ENCODE measurements at regions not wholly inside any gene's neighbourhood (a gene's known extent, or its start where the extent isn't known, plus 50 kb on each side); places are given as distances from the start of the nearest gene placed in this dataset.

- Histone ChIP-seq H2BK15ac (ENCODE audit: low read depth, poor library complexity, severe bottlenecking) (no peak overlapping the region), H3K36me3 (ENCODE audit: control insufficient read depth in 1 of 2, insufficient read depth in 2 of 2, low read depth in 1 of 2, low read length in 2 of 2) (no peaks in the 10 kb centered on the region), H3K18ac (ENCODE audit: low read depth in 1 of 2, low read length in 2 of 2) (no peak overlapping the region), H3K14ac (ENCODE audit: low read length in 2 of 2) (no peak overlapping the region), H2BK12ac (ENCODE audit: low read length in 2 of 2) (no peak overlapping the region), H3K9ac (ENCODE audit: low read length) (no peak overlapping the region), H4K8ac (ENCODE audit: low read length) (no peak overlapping the region), H3K23ac (ENCODE audit: low read length in 2 of 2) (no peak overlapping the region), H3K79me1 (replicated peaks; ENCODE audit: low read length, poor library complexity, severe bottlenecking) (no peaks in the 10 kb centered on the region), H2AFZ (ENCODE audit: low read depth, low read length) (no peak overlapping the region), H2BK120ac (ENCODE audit: low read depth, low read length) (no peak overlapping the region), H3K9me3 (ENCODE audit: control insufficient read depth, low read length) (no peaks in the 10 kb centered on the region), H2BK5ac (ENCODE audit: low read depth, low read length, poor library complexity, severe bottlenecking) (no peak overlapping the region), H3K27me3 (ENCODE audit: control insufficient read depth in 1 of 2, insufficient read depth in 1 of 2, low read length in 2 of 2) (peaks cover 0 to 2% of the 10 kb centered on the region in 2 experiments), H2AK5ac (ENCODE audit: low read length, severe bottlenecking) (no peak overlapping the region), H3K4me2 (ENCODE audit: low read length, poor library complexity, severe bottlenecking) (no peak overlapping the region), H3K27ac (ENCODE audit: low read length, poor library complexity, severe bottlenecking) (no peak overlapping the region), H3K4me3 (ENCODE audit: insufficient read depth in 1 of 2, low read depth in 1 of 2, low read length in 2 of 2) (no peak overlapping the region), H3K4ac (ENCODE audit: low read depth in 1 of 2, low read length in 2 of 2) (no peak overlapping the region), H4K91ac (ENCODE audit: low read length) (no peak overlapping the region), H3K4me1 (ENCODE audit: control insufficient read depth, insufficient read depth, low read depth, low read length) (no peaks in the 10 kb centered on the region)
- WGBS = 60% methylated on average over 2 of the region's 2 CpGs
- DNase-seq = no peak
Observed at GRCh38 chr2:209340522-209340921, 83.3 kb upstream of the MAP2 start.

- no peak overlapping the region for H2AK5ac ChIP-seq (ENCODE audit: low read length, severe bottlenecking)
- no peak overlapping the region for H2AFZ ChIP-seq (ENCODE audit: low read depth, low read length)
- no peak overlapping the region for H3K27ac ChIP-seq (ENCODE audit: low read length, poor library complexity, severe bottlenecking)
- no peaks in the 10 kb centered on the region for H3K79me1 ChIP-seq (replicated peaks; ENCODE audit: low read length, poor library complexity, severe bottlenecking)
- H3K14ac ChIP-seq (ENCODE audit: low read length in 2 of 2) = no peak overlapping the region
- no peak overlapping the region for H3K18ac ChIP-seq (ENCODE audit: low read depth in 1 of 2, low read length in 2 of 2)
- H2BK5ac ChIP-seq (ENCODE audit: low read depth, low read length, poor library complexity, severe bottlenecking) = no peak overlapping the region
- no peak overlapping the region for H2BK12ac ChIP-seq (ENCODE audit: low read length in 2 of 2)
- no peak overlapping the region for H4K8ac ChIP-seq (ENCODE audit: low read length)
- H3K9me3 ChIP-seq (ENCODE audit: control insufficient read depth, low read length) = no peaks in the 10 kb centered on the region
- no peaks in the 10 kb centered on the region for H3K36me3 ChIP-seq (ENCODE audit: control insufficient read depth in 1 of 2, insufficient read depth in 2 of 2, low read depth in 1 of 2, low read length in 2 of 2)
- H3K4me2 ChIP-seq (ENCODE audit: low read length, poor library complexity, severe bottlenecking) = no peak overlapping the region
- H3K4ac ChIP-seq (ENCODE audit: low read depth in 1 of 2, low read length in 2 of 2) = no peak overlapping the region
- DNase-seq = no peak
- no peak overlapping the region for H3K9ac ChIP-seq (ENCODE audit: low read length)
- H3K4me1 ChIP-seq (ENCODE audit: control insufficient read depth, insufficient read depth, low read depth, low read length) = no peaks in the 10 kb centered on the region
- WGBS = 83% methylated on average over 2 of the region's 3 CpGs
- no peak overlapping the region for H4K91ac ChIP-seq (ENCODE audit: low read length)
- H3K27me3 ChIP-seq (ENCODE audit: control insufficient read depth in 1 of 2, insufficient read depth in 1 of 2, low read length in 2 of 2) = peaks cover 0 to 2% of the 10 kb centered on the region in 2 experiments
- no peak overlapping the region for H3K23ac ChIP-seq (ENCODE audit: low read length in 2 of 2)
- H3K4me3 ChIP-seq (ENCODE audit: insufficient read depth in 1 of 2, low read depth in 1 of 2, low read length in 2 of 2) = no peak overlapping the region
- H2BK120ac ChIP-seq (ENCODE audit: low read depth, low read length) = no peak overlapping the region
- H2BK15ac ChIP-seq (ENCODE audit: low read depth, poor library complexity, severe bottlenecking) = no peak overlapping the region
Observed at GRCh38 chr2:209344349-209344748, 79.5 kb upstream of the MAP2 start.

GRCh38 chr2:209348433-209348832 is 75.4 kb upstream of the MAP2 start:
- Histone ChIP-seq H2BK12ac (ENCODE audit: low read length in 2 of 2) (no peak overlapping the region), H3K9ac (ENCODE audit: low read length) (no peak overlapping the region), H2BK15ac (ENCODE audit: low read depth, poor library complexity, severe bottlenecking) (no peak overlapping the region), H3K14ac (ENCODE audit: low read length in 2 of 2) (no peak overlapping the region), H3K36me3 (ENCODE audit: control insufficient read depth in 1 of 2, insufficient read depth in 2 of 2, low read depth in 1 of 2, low read length in 2 of 2) (no peaks in the 10 kb centered on the region), H4K91ac (ENCODE audit: low read length) (no peak overlapping the region), H3K23ac (ENCODE audit: low read length in 2 of 2) (no peak overlapping the region), H3K27ac (ENCODE audit: low read length, poor library complexity, severe bottlenecking) (no peak overlapping the region), H2AK5ac (ENCODE audit: low read length, severe bottlenecking) (no peak overlapping the region), H2BK120ac (ENCODE audit: low read depth, low read length) (no peak overlapping the region), H3K27me3 (ENCODE audit: control insufficient read depth in 1 of 2, insufficient read depth in 1 of 2, low read length in 2 of 2) (no peaks in the 10 kb centered on the region), H3K4me2 (ENCODE audit: low read length, poor library complexity, severe bottlenecking) (no peak overlapping the region), H2AFZ (ENCODE audit: low read depth, low read length) (no peak overlapping the region), H3K18ac (ENCODE audit: low read depth in 1 of 2, low read length in 2 of 2) (no peak overlapping the region), H2BK5ac (ENCODE audit: low read depth, low read length, poor library complexity, severe bottlenecking) (no peak overlapping the region), H3K79me1 (replicated peaks; ENCODE audit: low read length, poor library complexity, severe bottlenecking) (no peaks in the 10 kb centered on the region), H3K4me1 (ENCODE audit: control insufficient read depth, insufficient read depth, low read depth, low read length) (no peaks in the 10 kb centered on the region), H3K4ac (ENCODE audit: low read depth in 1 of 2, low read length in 2 of 2) (no peak overlapping the region), H4K8ac (ENCODE audit: low read length) (no peak overlapping the region), H3K9me3 (ENCODE audit: control insufficient read depth, low read length) (no peaks in the 10 kb centered on the region), H3K4me3 (ENCODE audit: insufficient read depth in 1 of 2, low read depth in 1 of 2, low read length in 2 of 2) (no peak overlapping the region)
- WGBS = 64% methylated on average over 4 of the region's 6 CpGs
- no peak for DNase-seq

GRCh38 chr2:209351636-209352035 is 72.2 kb upstream of the MAP2 start:
- Histone ChIP-seq H2AFZ (ENCODE audit: low read depth, low read length) (no peak overlapping the region), H3K4ac (ENCODE audit: low read depth in 1 of 2, low read length in 2 of 2) (no peak overlapping the region), H2BK5ac (ENCODE audit: low read depth, low read length, poor library complexity, severe bottlenecking) (no peak overlapping the region), H2AK5ac (ENCODE audit: low read length, severe bottlenecking) (no peak overlapping the region), H4K91ac (ENCODE audit: low read length) (no peak overlapping the region), H2BK15ac (ENCODE audit: low read depth, poor library complexity, severe bottlenecking) (no peak overlapping the region), H2BK120ac (ENCODE audit: low read depth, low read length) (no peak overlapping the region), H3K18ac (ENCODE audit: low read depth in 1 of 2, low read length in 2 of 2) (no peak overlapping the region), H3K79me1 (replicated peaks; ENCODE audit: low read length, poor library complexity, severe bottlenecking) (no peaks in the 10 kb centered on the region), H3K36me3 (ENCODE audit: control insufficient read depth in 1 of 2, insufficient read depth in 2 of 2, low read depth in 1 of 2, low read length in 2 of 2) (no peaks in the 10 kb centered on the region), H3K4me1 (ENCODE audit: control insufficient read depth, insufficient read depth, low read depth, low read length) (no peaks in the 10 kb centered on the region), H3K23ac (ENCODE audit: low read length in 2 of 2) (no peak overlapping the region), H3K27me3 (ENCODE audit: control insufficient read depth in 1 of 2, insufficient read depth in 1 of 2, low read length in 2 of 2) (no peaks in the 10 kb centered on the region), H3K14ac (ENCODE audit: low read length in 2 of 2) (no peak overlapping the region), H3K9me3 (ENCODE audit: control insufficient read depth, low read length) (no peaks in the 10 kb centered on the region), H3K4me2 (ENCODE audit: low read length, poor library complexity, severe bottlenecking) (no peak overlapping the region), H3K9ac (ENCODE audit: low read length) (no peak overlapping the region), H3K27ac (ENCODE audit: low read length, poor library complexity, severe bottlenecking) (no peak overlapping the region), H4K8ac (ENCODE audit: low read length) (no peak overlapping the region), H3K4me3 (ENCODE audit: insufficient read depth in 1 of 2, low read depth in 1 of 2, low read length in 2 of 2) (no peak overlapping the region), H2BK12ac (ENCODE audit: low read length in 2 of 2) (no peak overlapping the region)
- DNase-seq = no peak
- 83% methylated on average over 1 of the region's 3 CpGs for WGBS
